ENCODE measurements at regions not wholly inside any gene's neighbourhood (a gene's known extent, or its start where the extent isn't known, plus 50 kb on each side); places are given as distances from the start of the nearest gene placed in this dataset.

DNA sequence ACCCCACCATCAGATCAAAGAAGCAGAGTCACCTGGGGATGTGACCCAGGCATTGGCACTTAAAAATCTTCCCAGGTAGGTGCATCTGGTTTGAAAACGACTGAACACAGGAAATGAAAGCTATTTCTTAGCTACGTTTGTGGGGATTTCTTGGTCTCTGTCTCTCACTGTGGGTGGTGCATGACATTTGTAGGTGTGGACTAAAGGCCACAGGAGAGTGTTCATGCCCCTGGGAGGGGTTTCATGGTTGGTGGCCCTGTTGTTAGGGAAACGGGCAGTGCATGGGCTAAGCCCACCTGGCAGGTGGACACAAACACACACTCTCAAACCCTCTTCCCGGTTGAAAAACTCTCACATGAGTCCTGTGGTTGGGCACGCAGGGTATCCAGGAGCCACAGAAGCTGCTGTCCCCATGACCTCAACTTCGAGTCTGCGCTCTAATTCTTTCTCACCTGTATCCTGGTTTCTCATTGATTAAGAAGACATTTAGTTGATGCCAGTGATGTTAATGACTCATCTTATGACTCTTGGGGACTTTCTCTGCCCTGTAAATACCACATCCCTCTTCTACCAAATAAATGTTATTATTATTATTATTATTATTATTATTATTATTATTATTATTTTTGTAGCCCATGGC, 119.4 kb downstream of the MRPS6 start:
- no peak for DNase-seq (ENCODE audit: low spot score)

GRCh38 chr21:34195335-34195734, 122.0 kb downstream of the MRPS6 start:
- no peak for DNase-seq (ENCODE audit: low spot score)

- no peak for DNase-seq (ENCODE audit: low spot score)
These were observed 123.6 kb downstream of the MRPS6 start for GRCh38 chr21:34196996-34197395.

GRCh38 chr21:34197561-34197960, 124.2 kb downstream of the MRPS6 start:
- no peak for DNase-seq (ENCODE audit: low spot score)

DNA sequence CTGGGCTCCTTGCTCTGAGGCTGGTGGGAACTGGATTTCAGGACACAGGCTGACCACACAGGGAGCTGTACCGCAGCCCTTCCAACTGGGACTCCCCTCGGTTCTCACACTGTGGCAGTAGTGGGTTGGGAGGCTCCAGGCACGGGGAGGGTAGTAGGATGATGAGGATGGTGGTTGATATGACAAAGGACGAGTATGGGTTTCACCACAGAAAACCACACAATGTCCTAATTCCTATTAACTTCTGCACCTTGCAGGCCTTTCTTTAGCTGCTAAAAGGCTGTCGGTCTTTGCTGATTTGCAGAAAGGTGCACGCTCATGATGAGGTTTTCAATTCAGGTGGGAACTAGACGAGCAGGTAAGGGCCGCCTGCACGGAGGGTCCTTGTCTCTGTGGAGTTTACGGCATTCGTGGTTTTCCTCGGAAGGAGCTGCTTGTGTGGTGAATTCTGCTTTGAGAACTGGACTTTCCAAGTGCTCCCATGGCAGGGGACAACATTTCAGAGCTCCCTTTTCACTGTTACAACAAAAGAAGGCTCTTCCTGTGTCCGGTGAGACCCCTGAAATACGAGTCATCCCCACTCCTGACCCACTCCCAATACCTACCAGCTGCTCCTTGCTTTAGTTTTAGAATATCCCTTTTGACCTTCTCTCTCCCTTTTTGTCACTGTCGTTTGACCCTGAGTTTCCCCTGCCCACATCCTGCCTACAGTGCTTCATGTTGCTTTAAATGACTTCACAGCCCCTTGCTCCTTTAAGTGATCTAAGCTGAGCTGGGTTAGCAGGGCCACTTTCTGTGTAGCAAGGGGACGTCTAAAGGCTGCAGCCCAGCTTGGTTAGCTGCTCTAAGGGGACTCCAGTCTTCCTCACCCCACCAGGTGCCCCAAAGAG, 125.1 kb downstream of the MRPS6 start:
- no peak for DNase-seq (ENCODE audit: low spot score)

GRCh38 chr21:34199121-34199910, 125.9 kb downstream of the MRPS6 start:
- DNase-seq (ENCODE audit: low spot score), result no peak

- DNase-seq (ENCODE audit: low spot score), result no peak
These were observed 127.0 kb downstream of the MRPS6 start for GRCh38 chr21:34200288-34200905.

GRCh38 chr21:34201001-34201400, 127.6 kb downstream of the MRPS6 start:
- DNase-seq (ENCODE audit: low spot score), result no peak

GRCh38 chr21:34201481-34201858, 128.1 kb downstream of the MRPS6 start:
- DNase-seq (ENCODE audit: low spot score), result no peak

DNA sequence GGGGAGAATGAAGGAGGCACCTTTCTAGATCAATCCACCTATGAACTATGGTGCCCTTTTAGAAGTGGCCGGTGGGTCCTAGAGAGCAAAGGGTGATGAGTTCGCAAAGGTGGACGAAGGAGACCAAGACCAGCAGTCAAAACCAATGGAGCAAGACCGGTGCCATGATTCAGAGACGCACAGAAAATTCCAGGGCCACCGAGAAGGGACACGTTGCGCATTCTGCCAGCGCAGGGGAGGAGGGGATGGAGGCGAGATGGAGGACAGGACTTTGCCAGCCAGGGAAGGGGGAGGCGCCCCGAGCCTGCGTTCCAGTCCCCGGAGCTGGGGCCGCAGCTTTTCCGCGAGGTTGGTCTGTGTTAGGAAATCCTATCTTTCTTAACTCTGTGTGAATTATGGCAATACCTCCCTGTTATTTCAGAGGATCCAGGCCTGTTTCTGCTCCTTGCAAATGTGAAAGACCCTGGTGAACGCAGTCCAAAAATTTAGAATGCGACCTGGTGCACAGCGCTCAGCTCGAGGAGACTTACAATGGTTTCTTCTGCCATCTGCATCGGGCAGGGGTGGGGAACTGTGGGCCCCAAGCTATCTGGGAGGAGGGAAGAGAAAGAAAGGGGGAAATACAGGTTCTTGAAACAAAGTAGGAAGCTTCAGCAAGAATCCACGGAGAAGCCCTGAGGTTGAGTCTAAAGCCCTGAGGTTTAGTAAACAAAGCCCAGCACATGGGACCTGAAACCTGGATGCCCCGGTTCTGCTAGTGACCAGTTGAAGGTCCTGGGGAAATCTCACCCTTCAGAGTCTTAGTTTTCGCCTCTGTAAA, 129.4 kb downstream of the MRPS6 start:
- DNase-seq (ENCODE audit: low spot score), result no peak

DNA sequence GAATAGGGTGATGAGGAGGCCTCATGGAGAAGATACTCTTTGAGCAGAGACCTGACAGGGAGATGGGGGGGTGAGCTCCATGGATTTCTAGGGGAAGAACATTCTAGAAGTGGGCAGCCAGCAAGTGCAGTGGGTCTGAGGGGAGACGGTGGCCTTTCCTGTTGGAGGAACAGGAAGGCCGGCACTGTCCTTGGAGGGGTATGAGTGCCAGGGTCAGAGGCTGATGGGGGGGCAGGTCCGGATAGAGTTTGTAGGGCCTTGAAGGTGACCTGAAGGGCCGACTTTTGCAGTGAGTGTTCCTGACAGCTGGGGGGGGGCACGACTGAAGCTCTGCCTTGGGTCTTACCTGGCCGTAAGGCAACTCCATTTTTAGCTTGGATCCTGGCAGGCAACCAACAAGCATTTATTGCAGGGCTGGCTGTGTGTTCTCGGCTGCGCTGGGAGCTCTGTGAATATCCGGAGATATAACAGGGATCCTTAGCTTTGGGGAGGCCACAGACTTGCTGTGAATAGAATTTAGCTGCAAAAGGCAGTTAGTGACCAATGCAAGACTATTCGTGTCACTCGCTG, 130.6 kb downstream of the MRPS6 start:
- no peak for DNase-seq (ENCODE audit: low spot score)

DNA sequence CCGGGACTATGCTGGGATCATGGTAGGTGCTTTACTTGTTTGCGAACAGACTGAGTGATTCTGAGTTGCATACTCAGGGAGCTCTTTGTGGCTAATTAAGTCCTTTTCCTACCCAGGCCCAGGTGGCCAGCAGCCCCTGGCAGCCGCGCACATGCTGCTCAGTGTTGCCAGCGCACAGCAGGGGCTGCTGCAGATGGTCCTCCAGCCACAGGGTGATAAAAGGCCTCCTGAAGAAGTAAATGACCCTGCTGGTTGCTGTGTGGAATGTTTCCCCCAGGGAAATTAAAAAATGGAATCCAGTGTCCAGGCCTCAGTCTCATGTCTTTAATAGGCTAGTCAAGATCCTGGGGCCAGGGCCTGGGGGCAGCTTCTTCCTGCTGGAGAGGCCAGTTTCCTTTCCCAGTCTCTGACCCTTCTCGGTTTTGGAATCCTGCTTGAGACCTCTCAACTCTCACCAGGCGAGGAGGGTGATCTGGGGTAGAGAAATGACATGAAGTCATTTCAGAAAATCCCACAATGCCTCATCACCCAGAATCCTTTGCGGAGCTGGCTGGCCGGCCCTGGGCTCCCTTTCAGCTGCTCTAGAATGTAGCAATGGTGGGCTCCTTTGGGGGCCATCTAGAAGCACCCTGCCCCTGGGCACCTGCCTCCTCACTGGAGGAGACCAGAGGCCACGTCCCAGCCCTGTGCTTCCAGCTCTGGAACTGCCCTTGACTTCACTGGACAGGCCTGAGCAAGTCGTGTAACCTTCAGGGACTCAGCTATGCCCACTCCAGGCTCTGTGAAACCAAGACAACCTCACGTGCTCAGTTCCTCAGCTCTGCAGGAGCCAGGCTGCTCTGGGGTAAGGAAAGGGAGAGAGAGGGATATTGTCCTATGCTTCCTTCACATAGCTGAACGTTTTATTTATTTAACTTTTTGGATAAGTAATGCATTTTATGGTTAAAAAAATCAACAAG, 131.4 kb downstream of the MRPS6 start:
- DNase-seq (ENCODE audit: low spot score), result no peak

DNA sequence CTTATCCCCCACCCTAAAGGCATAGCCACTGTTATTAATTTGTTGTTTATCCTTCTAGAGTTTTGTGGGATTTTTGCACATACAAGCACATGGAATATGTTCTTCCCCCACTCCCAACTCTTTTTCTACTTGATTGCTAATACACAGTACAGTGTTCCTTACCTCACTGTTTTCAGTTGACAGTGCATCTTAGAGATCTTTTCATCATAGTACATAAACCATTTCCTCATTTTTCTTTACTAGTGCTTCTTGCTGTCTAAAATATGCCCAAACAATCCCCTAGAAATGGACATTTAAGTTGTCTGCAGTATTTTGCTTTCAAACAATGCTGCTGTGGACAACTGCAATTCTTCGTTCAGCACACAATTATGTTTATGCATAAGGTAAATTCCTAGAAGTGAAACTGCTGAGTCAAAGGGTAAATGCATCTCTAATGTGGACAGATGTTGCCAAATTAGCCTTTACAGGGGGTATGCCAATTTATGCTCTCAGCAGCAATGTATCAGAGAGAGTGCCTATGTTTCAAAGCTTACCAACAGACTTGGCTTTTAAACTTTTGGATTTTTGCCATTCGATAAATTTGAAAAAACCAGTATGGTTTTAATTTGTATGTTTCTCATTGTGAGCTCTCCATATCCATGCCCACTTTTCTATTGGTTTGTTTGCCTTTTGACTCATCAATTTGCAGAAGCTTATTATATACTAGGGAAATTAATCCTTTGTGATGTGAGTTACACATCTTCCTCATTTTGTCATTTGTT, 132.6 kb downstream of the MRPS6 start:
- DNase-seq (ENCODE audit: low spot score), result no peak

DNA sequence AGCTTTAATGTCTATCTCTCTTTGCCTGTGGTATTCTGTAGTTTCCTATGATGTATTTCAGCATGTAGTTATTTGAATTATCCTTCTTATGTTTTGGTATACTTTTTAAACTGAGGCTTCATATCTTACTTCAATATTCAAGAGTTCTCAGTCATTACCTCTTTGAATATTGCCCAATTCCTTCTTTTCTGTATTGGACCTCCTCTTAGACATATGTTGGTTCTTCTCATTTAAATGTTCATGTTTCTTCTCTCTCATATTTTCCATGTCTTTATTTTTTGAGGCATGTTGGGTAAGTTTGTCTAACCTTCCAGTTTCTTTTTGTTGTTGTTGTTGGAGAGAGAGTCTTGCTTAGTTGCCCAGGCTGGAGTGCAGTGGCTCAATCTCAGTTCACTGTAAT, 140.6 kb downstream of the MRPS6 start:
- DNase-seq (ENCODE audit: low spot score), result no peak

- DNase-seq (ENCODE audit: low spot score), result no peak
These were observed 142.1 kb downstream of the MRPS6 start for GRCh38 chr21:34215501-34215900.

GRCh38 chr21:34215911-34216717, 142.7 kb downstream of the MRPS6 start:
- DNase-seq (ENCODE audit: low spot score), result no peak

- no peak for DNase-seq (ENCODE audit: low spot score)
These were observed 143.3 kb downstream of the MRPS6 start for GRCh38 chr21:34216718-34217032.

GRCh38 chr21:34217263-34217662, 143.9 kb downstream of the MRPS6 start:
- DNase-seq (ENCODE audit: low spot score), result no peak
